ENCODE measurements at regions not wholly inside any gene's neighbourhood (a gene's known extent, or its start where the extent isn't known, plus 50 kb on each side); places are given as distances from the start of the nearest gene placed in this dataset.

DNA sequence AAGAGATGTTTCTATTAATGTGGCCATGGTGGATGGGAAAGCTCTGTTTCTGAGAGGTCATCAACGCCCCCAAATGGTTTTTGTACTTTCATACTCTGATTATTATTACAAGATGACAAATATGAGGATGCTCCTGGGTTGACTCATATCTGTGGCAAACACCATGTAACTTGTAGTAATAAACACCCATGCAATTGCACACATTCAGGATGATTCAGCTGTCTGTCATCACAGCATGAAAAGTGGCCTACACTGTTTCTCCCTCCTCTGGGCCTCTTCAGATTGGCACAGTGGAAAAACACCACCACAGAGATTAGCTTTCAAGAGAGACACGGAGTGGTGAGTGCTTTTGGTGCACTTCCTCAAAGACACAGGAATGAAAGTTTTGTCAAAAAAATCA lies 85.4 kb downstream of the MTNR1B start:
- H3K27me3 ChIP-seq (ENCODE audit: insufficient read depth, low read length), result no peaks in the 10 kb centered on the region
- H3K36me3 Mint-ChIP-seq (ENCODE audit: insufficient read depth in 1 of 3, low read depth in 3 of 3), result peaks cover 0 to 2% (median 0%) of the 10 kb centered on the region in 3 experiments; a peak in 1 of 7 replicates
- H4K20me1 ChIP-seq (ENCODE audit: control insufficient read depth, insufficient read depth, insufficient read length), result no peaks in the 10 kb centered on the region
- H3K27ac Mint-ChIP-seq, result no peak overlapping the region; a peak in 1 of 7 replicates
- H3K23me2 ChIP-seq (ENCODE audit: insufficient read length, low read depth, low read length, poor library complexity, severe bottlenecking), result no peaks in the 10 kb centered on the region
- no peak overlapping the region for H3K23ac ChIP-seq (ENCODE audit: insufficient read length, low read depth, low read length)
- H3K4me1 ChIP-seq (ENCODE audit: insufficient read depth, low read length), result no peaks in the 10 kb centered on the region
- H2AFZ ChIP-seq (ENCODE audit: low read length), result no peak overlapping the region
- no peak overlapping the region for H3K18ac ChIP-seq (ENCODE audit: insufficient read length, low read depth, low read length)
- H4K8ac ChIP-seq (replicated peaks; ENCODE audit: insufficient read length, low read depth, low read length), result no peak overlapping the region
- H3K4me2 ChIP-seq (ENCODE audit: insufficient read depth, insufficient read length, low read length), result no peak overlapping the region
- no peak for DNase-seq
- H3K14ac ChIP-seq (ENCODE audit: insufficient read depth, low read length), result no peak overlapping the region
- no peak overlapping the region for H3T11ph ChIP-seq (ENCODE audit: low read length)
- H3K9me3 ChIP-seq (ENCODE audit: control insufficient read depth, low read depth, low read length), result no peaks in the 10 kb centered on the region
- no peak overlapping the region for H4K91ac ChIP-seq (ENCODE audit: insufficient read length, low read depth, low read length)
- no peak overlapping the region for H3K4me3 Mint-ChIP-seq
- no peak overlapping the region for H2BK15ac ChIP-seq (ENCODE audit: low read depth, low read length)
- H3K27me3 Mint-ChIP-seq (ENCODE audit: low read depth), result no peaks in the 10 kb centered on the region
- no peak overlapping the region for H3K56ac ChIP-seq (ENCODE audit: insufficient read length, low read depth, low read length)
- WGBS (ENCODE audit: extremely low coverage, insufficient read length, low lambda C conversion rate), result no CpG with 5 or more reads among the region's 2 CpGs
- H2BK120ac ChIP-seq (ENCODE audit: low read depth, low read length, poor library complexity, severe bottlenecking), result no peak overlapping the region
- H2BK5ac ChIP-seq (ENCODE audit: insufficient read length, low read length), result no peak overlapping the region
- H3K27ac ChIP-seq (ENCODE audit: insufficient read length, low read depth, low read length), result no peak overlapping the region
- no peaks in the 10 kb centered on the region for H3K9me3 Mint-ChIP-seq
- no peak overlapping the region for H3K9ac ChIP-seq (ENCODE audit: extremely low read depth, insufficient read length, low read length)
- H3K79me2 ChIP-seq (ENCODE audit: insufficient read depth, low read length), result no peaks in the 10 kb centered on the region
- no peak overlapping the region for H2AK5ac ChIP-seq (ENCODE audit: insufficient read length, low read length)
- H2BK12ac ChIP-seq (ENCODE audit: insufficient read length, low read depth, low read length), result no peak overlapping the region
- no peak overlapping the region for H2BK20ac ChIP-seq (ENCODE audit: low read depth, low read length, poor library complexity, severe bottlenecking)
- no peaks in the 10 kb centered on the region for H3K79me1 ChIP-seq (ENCODE audit: insufficient read depth, low read depth, low read length, poor library complexity, severe bottlenecking)
- peaks cover 9 to 15% of the 10 kb centered on the region in 2 experiments for H3K4me1 Mint-ChIP-seq
- H4K5ac ChIP-seq (ENCODE audit: insufficient read length, low read depth, low read length), result no peak overlapping the region
- H3K4ac ChIP-seq (ENCODE audit: low read depth, low read length), result no peak overlapping the region
- TF ChIP-seq, protein P1, sequence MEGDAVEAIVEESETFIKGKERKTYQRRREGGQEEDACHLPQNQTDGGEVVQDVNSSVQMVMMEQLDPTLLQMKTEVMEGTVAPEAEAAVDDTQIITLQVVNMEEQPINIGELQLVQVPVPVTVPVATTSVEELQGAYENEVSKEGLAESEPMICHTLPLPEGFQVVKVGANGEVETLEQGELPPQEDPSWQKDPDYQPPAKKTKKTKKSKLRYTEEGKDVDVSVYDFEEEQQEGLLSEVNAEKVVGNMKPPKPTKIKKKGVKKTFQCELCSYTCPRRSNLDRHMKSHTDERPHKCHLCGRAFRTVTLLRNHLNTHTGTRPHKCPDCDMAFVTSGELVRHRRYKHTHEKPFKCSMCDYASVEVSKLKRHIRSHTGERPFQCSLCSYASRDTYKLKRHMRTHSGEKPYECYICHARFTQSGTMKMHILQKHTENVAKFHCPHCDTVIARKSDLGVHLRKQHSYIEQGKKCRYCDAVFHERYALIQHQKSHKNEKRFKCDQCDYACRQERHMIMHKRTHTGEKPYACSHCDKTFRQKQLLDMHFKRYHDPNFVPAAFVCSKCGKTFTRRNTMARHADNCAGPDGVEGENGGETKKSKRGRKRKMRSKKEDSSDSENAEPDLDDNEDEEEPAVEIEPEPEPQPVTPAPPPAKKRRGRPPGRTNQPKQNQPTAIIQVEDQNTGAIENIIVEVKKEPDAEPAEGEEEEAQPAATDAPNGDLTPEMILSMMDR (conservative IDR thresholded peaks at IDR 0.05), result no peak
